ENCODE measurements at regions not wholly inside any gene's neighbourhood (a gene's known extent, or its start where the extent isn't known, plus 50 kb on each side); places are given as distances from the start of the nearest gene placed in this dataset.

GRCh38 chr3:144127700-144128099 is 156.1 kb downstream of the DIPK2A start:
- DNase-seq (ENCODE audit: low spot score): no peak
- intact Hi-C loops (cut with DNase I): no loop called here

GRCh38 chr3:144128108-144128892 is 156.7 kb downstream of the DIPK2A start:
- DNase-seq (ENCODE audit: low spot score): no peak
- intact Hi-C loops (cut with DNase I): no loop called here

GRCh38 chr3:144129536-144130214 is 158.1 kb downstream of the DIPK2A start:
- intact Hi-C loops (cut with DNase I): no loop called here
- DNase-seq (ENCODE audit: low spot score): no peak

- no peak for DNase-seq (ENCODE audit: low spot score)
- intact Hi-C loops (cut with DNase I): no loop called here
Measured at GRCh38 chr3:144141074-144141473, 169.5 kb downstream of the DIPK2A start.

GRCh38 chr3:144141496-144141895 is 169.9 kb downstream of the DIPK2A start:
- intact Hi-C loops (cut with DNase I): no loop called here
- DNase-seq (ENCODE audit: low spot score): no peak

- intact Hi-C loops (cut with DNase I): no loop called here
- no peak for DNase-seq (ENCODE audit: low spot score)
Measured at GRCh38 chr3:144142151-144142840, 170.7 kb downstream of the DIPK2A start.

GRCh38 chr3:144148356-144148755 is 176.7 kb downstream of the DIPK2A start:
- no peak for DNase-seq (ENCODE audit: low spot score)
- intact Hi-C loops (cut with DNase I): no loop called here

GRCh38 chr3:144151983-144152382 is 180.4 kb downstream of the DIPK2A start:
- intact Hi-C loops (cut with DNase I): no loop called here
- no peak for DNase-seq (ENCODE audit: low spot score)

- intact Hi-C loops (cut with DNase I): no loop called here
- DNase-seq (ENCODE audit: low spot score): no peak
Measured at GRCh38 chr3:144160627-144161026, 189.0 kb downstream of the DIPK2A start.

- DNase-seq (ENCODE audit: low spot score): no peak
- intact Hi-C loops (cut with DNase I): no loop called here
Measured at GRCh38 chr3:144162042-144162441, 190.4 kb downstream of the DIPK2A start.

- intact Hi-C loops (cut with DNase I): no loop called here
- DNase-seq (ENCODE audit: low spot score): no peak
Measured at GRCh38 chr3:144164352-144164751, 192.7 kb downstream of the DIPK2A start.

GRCh38 chr3:144165482-144165881 is 193.9 kb downstream of the DIPK2A start:
- DNase-seq (ENCODE audit: low spot score): no peak
- intact Hi-C loops (cut with DNase I): no loop called here

- intact Hi-C loops (cut with DNase I): no loop called here
- no peak for DNase-seq (ENCODE audit: low spot score)
Measured at GRCh38 chr3:144167634-144168033, 196.0 kb downstream of the DIPK2A start.

- no peak for DNase-seq (ENCODE audit: low spot score)
- intact Hi-C loops (cut with DNase I): no loop called here
Measured at GRCh38 chr3:144173491-144173890, 201.9 kb downstream of the DIPK2A start.

- DNase-seq (ENCODE audit: low spot score): no peak
- intact Hi-C loops (cut with DNase I): no loop called here
Measured at GRCh38 chr3:144175644-144176425, 204.2 kb downstream of the DIPK2A start.

- DNase-seq (ENCODE audit: low spot score): no peak
- intact Hi-C loops (cut with DNase I): no loop called here
Measured at GRCh38 chr3:144177649-144178048, 206.0 kb downstream of the DIPK2A start.

- DNase-seq (ENCODE audit: low spot score): no peak
- intact Hi-C loops (cut with DNase I): no loop called here
Measured at GRCh38 chr3:144178607-144179006, 207.0 kb downstream of the DIPK2A start.

- intact Hi-C loops (cut with DNase I): no loop called here
- no peak for DNase-seq (ENCODE audit: low spot score)
Measured at GRCh38 chr3:144181062-144181461, 209.4 kb downstream of the DIPK2A start.

- DNase-seq (ENCODE audit: low spot score): no peak
- intact Hi-C loops (cut with DNase I): no loop called here
Measured at GRCh38 chr3:144182501-144182900, 210.9 kb downstream of the DIPK2A start.

GRCh38 chr3:144185276-144185675 is 213.7 kb downstream of the DIPK2A start:
- no peak for DNase-seq (ENCODE audit: low spot score)
- intact Hi-C loops (cut with DNase I): no loop called here

Measured in cardiac septum (tissue), 1 donor.